Common myeloid progenitor, CD34-positive (primary cell): ENCODE measurements at regions not wholly inside any gene's neighbourhood (a gene's known extent, or its start where the extent isn't known, plus 50 kb on each side); places are given as distances from the start of the nearest gene placed in this dataset.

ENCODE experiments used
- CTCF ChIA-PET: fragments of 350-600 bp; sonication (Branson Sonifier 250); formaldehyde crosslinking; loops from one replicate; lab custom pipeline; 2021; ENCODE audit warnings: antibody characterized with exemption; lab: Charles Lee
- POLR2A ChIA-PET: fragments of 350-600 bp; sonication (Branson Sonifier 250); formaldehyde crosslinking; loops from one replicate; lab custom pipeline; 2021; ENCODE audit warnings: antibody characterized with exemption; lab: Charles Lee
- DNase-seq, 3 donors: peaks; one replicate each; pipeline versions ENCODE4 v3.0.0 to v3.0.0-alpha.2; 2013
- H3K27ac ChIP-seq, 2 experiments: 1 replicate in 1 of 2; 2 replicates in 1 of 2; pipeline ENCODE4 v1.7.0; 2013; ENCODE audit warnings: inconsistent platforms in 2 of 2, low read length in 2 of 2, mild to moderate bottlenecking in 2 of 2, low read depth in 1 of 2, moderate library complexity in 1 of 2; ENCODE audit not compliant: severe bottlenecking in 2 of 2, insufficient read depth in 1 of 2, poor library complexity in 1 of 2
- H3K27me3 ChIP-seq, 5 experiments: replicated peaks in 2 of 5; 1 replicate in 3 of 5; 2 replicates in 2 of 5; pipeline versions ENCODE4 v1.6.1 to v1.7.0; 2013; ENCODE audit warnings: low read length in 4 of 5, mild to moderate bottlenecking in 2 of 5, moderate library complexity in 2 of 5, inconsistent platforms in 1 of 5; ENCODE audit not compliant: insufficient read depth in 5 of 5, control insufficient read depth in 4 of 5
- H3K36me3 ChIP-seq, 4 experiments: 1 replicate in 2 of 4; 2 replicates in 2 of 4; pipeline versions ENCODE4 v1.6.1 to v1.7.0; 2013; ENCODE audit warnings: low read length in 3 of 4, control low read depth in 1 of 4, mild to moderate bottlenecking in 1 of 4; ENCODE audit not compliant: control insufficient read depth in 4 of 4, insufficient read depth in 4 of 4
- H3K4me1 ChIP-seq, 4 experiments: 1 replicate in 3 of 4; 2 replicates in 1 of 4; pipeline versions ENCODE4 v1.6.1 to v1.7.1; 2013; ENCODE audit warnings: low read length in 3 of 4, mild to moderate bottlenecking in 3 of 4, control low read depth in 1 of 4, inconsistent platforms in 1 of 4, moderate library complexity in 1 of 4; ENCODE audit not compliant: control insufficient read depth in 4 of 4, insufficient read depth in 4 of 4; ENCODE audit errors: control extremely low read depth in 1 of 4
- H3K4me3 ChIP-seq, 7 experiments: 1 replicate in 4 of 7; 2 replicates in 3 of 7; pipeline versions ENCODE4 v1.5.1 to v1.7.0; 2013; ENCODE audit warnings: mild to moderate bottlenecking in 7 of 7, low read length in 6 of 7, moderate library complexity in 6 of 7, inconsistent platforms in 2 of 7, low read depth in 2 of 7, control low read depth in 1 of 7; ENCODE audit not compliant: insufficient read depth in 4 of 7, control insufficient read depth in 1 of 7; ENCODE audit errors: extremely low read depth in 1 of 7
- H3K9me3 ChIP-seq, 5 experiments: 1 replicate in 4 of 5; 2 replicates in 1 of 5; pipeline versions ENCODE4 v1.6.1 to v1.7.1; 2013; ENCODE audit warnings: low read length in 4 of 5, mild to moderate bottlenecking in 2 of 5, inconsistent platforms in 1 of 5, low read depth in 1 of 5, moderate library complexity in 1 of 5; ENCODE audit not compliant: control insufficient read depth in 4 of 5, insufficient read depth in 2 of 5; ENCODE audit errors: control extremely low read depth in 1 of 5
- whole genome bisulfite sequencing: methylation state at CpG from one replicate; pipeline ENCODE4 v1.1.5; 2013; ENCODE audit not compliant: insufficient coverage; 5-methylcytosine and 5-hydroxymethylcytosine counted together

DNA sequence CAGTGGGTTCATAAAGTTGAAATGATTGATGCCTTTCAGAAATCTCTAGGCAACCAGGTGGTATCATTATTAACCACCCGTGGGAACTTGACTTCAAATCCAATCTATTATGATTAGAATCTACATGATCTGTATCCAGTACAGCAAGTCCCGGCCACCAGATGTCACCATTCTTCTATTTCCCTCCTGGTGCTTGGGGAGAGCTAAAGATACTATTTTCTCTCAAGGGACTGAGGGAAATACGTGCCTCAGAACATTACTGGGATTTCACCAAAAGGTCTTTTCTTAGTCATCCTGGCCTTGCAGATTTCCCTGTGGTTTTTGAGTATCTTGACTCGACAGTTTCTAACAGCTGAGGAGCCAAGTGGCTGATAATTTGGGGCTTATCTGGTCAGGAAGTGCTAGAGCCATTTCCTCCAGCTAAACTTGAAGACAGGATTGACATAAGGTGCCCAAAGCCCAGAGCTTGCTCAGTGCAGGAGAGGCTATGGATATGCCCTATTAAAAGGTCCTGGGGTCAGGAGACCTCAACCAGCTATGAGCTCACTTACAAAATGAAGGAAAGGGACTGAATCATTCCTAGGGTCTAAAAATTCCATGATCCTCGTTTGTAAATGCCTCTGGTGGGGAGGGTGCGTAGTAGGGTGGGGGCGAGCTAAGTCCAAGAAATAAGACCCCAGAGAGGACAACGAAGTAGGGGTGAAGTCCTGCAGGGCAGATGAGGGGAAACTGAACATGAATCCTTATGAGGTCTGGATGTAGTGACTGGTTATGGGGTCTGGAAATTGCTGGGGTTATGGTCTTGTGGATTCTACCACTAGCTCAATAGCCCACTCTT, 135.4 kb upstream of the MGAT5 start:
- ChIA-PET POLR2A (interaction anchor here (0.5 to 1.7 kb wide), 2 partner anchors 293 to 646 kb away, joined by 5 to 8 read pairs; no protein-coding TSS in a partner anchor), CTCF (interaction anchor here (0.7 to 8.1 kb wide), 39 partner anchors 11 to 590 kb away, joined by 3 to 124 read pairs (median 4); partner anchors contain the start of gene MGAT5)
- H3K4me1 ChIP-seq: peaks cover 4 to 39% (median 30%) of the 10 kb centered on the region in 4 experiments
- H3K27ac ChIP-seq: no peak overlapping the region
- no peaks in the 10 kb centered on the region for H3K36me3 ChIP-seq
- H3K9me3 ChIP-seq: no peaks in the 10 kb centered on the region
- no peaks in the 10 kb centered on the region for H3K27me3 ChIP-seq
- peak; percentile 94 to 96 (median 96) for DNase-seq
- WGBS: 24% methylated on average over 8 of the region's 8 CpGs
- H3K4me3 ChIP-seq: peak overlapping the region in 1 of 7 experiments; percentile 89

DNA sequence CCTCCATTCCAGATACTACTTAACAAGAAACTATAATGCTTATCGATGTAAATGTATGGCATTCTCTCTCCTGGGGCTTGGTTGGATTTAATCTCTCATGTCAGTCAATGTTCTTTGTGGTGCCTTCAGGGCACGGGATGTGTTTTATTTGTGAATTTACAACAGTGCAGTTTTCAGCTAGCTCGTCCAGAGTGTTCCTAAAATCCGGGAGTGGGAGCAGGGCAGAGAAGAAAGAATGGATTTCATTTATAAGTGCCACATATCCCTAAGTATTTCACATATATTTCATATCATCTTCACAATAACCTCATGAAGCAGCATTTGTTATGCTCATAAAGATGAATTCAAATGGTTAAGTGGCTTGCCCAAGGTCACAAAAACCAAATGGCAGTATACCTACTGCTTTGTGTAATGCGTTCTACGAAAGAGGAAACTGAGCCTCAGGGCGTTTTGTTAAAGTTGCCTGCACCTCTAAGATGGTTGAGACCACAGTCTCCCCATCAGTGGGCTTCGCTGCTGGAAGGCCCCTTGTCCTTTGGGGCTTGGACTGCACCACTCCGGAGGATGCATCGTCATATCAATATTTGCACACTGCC, 134.7 kb upstream of the MGAT5 start:
- ChIA-PET POLR2A (interaction anchor here (0.5 to 1.7 kb wide), 5 partner anchors 50 to 645 kb away, joined by 3 to 8 read pairs (median 4); no protein-coding TSS in a partner anchor), CTCF (interaction anchor here (0.7 to 8.1 kb wide), 35 partner anchors 10 to 590 kb away, joined by 3 to 124 read pairs (median 5); partner anchors contain the start of gene MGAT5)
- WGBS: 8% methylated on average over 7 of the region's 10 CpGs
- Histone ChIP-seq H3K4me1 (peaks cover 4 to 42% (median 32%) of the 10 kb centered on the region in 4 experiments), H3K4me3 (peak overlapping the region; percentile 74 to 89 (median 81)), H3K9me3 (no peaks in the 10 kb centered on the region), H3K27ac (peak overlapping the region in 1 of 2 experiments; percentile 79), H3K36me3 (no peaks in the 10 kb centered on the region), H3K27me3 (no peaks in the 10 kb centered on the region)
- no peak for DNase-seq

DNA sequence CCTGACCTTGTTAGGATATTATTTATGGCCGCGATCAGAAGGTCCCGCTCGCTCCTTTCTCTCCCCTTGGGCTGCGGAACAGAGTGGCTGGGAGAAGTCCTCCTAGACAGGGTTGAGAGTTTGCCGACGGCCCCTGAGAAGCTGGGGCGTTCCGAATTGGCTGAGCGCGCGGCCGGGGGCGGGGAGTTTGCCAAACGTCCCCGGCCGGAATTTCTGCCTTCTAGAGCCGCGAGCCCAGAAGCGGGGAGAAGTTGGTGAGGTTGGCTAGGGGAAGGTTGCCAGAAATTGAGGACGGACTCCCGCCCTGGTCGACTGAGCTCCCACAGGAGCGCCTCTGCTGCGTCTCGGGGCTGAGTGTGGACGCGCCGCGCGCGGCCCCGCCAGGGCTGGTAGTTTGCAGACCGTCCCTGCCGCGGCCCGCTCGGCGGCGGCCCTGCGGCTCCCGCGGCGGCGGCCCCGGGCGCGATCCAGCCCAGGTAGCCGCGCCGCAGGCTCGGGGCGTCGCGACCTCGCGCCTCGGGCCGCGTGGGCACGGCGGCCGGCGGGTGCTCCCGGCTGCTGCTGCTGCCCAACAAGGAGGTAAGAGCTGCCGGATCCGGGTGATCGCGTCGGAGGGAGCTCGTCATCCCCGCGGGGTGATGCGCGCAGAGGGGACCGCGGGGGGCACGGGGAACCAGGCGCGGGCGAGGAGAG, 134.0 kb upstream of the MGAT5 start:
- peak overlapping the region in 1 of 2 experiments; percentile 79 for H3K27ac ChIP-seq
- CTCF ChIA-PET: interaction anchor here (0.9 to 8.1 kb wide), 13 partner anchors 9 to 332 kb away, joined by 3 to 124 read pairs (median 5); partner anchors contain the start of gene MGAT5
- peak; percentile 85 to 93 (median 88) for DNase-seq
- whole genome bisulfite sequencing: under 1% methylated on average over 56 of the region's 81 CpGs
- no peaks in the 10 kb centered on the region for H3K9me3 ChIP-seq
- peaks cover 4 to 46% (median 32%) of the 10 kb centered on the region in 4 experiments for H3K4me1 ChIP-seq
- H3K4me3 ChIP-seq: peak overlapping the region; percentile 74 to 89 (median 81)
- POLR2A ChIA-PET: interaction anchor here (0.6 to 1.0 kb wide), 3 partner anchors 49 to 201 kb away, joined by 3 to 4 read pairs (median 4); no protein-coding TSS in a partner anchor
- no peaks in the 10 kb centered on the region for H3K36me3 ChIP-seq
- no peaks in the 10 kb centered on the region for H3K27me3 ChIP-seq

DNA sequence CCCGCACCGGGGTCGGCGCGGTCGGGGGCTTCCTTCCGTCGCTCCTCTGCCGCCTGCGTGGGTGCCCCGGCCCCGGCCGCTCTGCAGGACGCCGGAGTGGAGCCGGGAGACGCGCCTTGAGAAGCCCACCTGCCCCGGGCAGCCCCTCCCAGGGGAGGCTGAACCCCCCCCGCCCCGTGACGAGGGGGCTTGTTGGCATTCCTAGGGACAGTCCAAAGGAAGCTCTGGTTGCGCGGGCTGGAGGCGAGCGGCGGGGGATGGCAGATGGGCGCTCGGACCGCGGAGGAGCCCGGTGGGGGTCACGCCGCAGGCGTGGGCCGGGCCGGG, 133.5 kb upstream of the MGAT5 start:
- ChIA-PET CTCF (interaction anchor here (1.2 to 8.1 kb wide), 9 partner anchors 8 to 292 kb away, joined by 3 to 124 read pairs (median 5); no protein-coding TSS in a partner anchor), POLR2A (no interaction called here)
- H3K9me3 ChIP-seq: no peaks in the 10 kb centered on the region
- H3K36me3 ChIP-seq: no peaks in the 10 kb centered on the region
- peak overlapping the region in 1 of 2 experiments; percentile 79 for H3K27ac ChIP-seq
- H3K4me1 ChIP-seq: peaks cover 4 to 46% (median 32%) of the 10 kb centered on the region in 4 experiments
- 0% methylated on average over 29 of the region's 37 CpGs for WGBS
- H3K27me3 ChIP-seq: no peaks in the 10 kb centered on the region
- H3K4me3 ChIP-seq: peak overlapping the region; percentile 74 to 89 (median 81)
- DNase-seq: no peak

DNA sequence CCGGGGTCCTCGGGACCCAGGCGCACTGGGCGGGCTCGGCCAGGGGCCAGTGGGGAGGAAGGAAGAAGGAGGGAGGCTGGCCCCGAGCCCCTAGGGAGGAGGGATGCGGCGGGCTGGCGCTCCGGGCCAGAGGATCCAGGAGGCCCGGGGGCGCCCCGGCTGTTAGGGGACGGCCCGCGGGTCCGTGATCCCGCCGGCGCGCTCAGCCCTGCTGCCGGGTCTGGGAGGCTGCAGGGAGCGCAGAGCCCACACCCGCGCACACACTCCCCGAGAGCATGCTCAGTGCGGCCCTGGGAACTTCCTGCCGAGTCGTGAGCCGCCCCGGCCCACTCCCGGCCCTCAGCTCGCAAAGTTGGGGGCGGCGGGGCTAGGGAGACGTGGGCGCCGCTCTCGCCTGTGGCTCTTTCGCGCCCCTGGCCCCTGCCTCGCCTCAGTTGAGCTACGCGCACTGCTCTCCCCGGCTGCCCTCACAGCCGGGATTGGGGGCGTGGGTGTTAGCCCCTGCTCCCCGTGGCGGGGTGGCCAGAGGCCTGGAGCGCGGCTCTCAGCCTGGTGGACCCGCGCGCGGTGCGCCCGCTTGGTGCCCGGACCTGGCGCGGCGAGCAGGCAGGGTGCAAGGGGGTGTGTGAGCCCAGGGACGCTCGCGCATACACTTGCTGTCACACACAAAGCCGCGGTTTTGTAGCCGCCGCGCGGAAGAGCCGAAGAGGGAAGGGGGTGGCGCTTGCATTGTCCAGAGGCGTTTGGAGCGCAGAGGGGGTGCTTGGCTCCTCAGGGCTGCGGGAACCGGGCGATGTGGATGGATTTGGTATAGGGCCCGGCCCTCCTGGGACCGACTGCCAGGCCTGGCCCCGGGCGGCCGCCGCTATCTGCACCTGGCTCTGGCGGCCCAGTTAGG, 132.9 kb upstream of the MGAT5 start:
- H3K4me1 ChIP-seq: peaks cover 4 to 46% (median 32%) of the 10 kb centered on the region in 4 experiments
- under 1% methylated on average over 67 of the region's 84 CpGs for WGBS

DNA sequence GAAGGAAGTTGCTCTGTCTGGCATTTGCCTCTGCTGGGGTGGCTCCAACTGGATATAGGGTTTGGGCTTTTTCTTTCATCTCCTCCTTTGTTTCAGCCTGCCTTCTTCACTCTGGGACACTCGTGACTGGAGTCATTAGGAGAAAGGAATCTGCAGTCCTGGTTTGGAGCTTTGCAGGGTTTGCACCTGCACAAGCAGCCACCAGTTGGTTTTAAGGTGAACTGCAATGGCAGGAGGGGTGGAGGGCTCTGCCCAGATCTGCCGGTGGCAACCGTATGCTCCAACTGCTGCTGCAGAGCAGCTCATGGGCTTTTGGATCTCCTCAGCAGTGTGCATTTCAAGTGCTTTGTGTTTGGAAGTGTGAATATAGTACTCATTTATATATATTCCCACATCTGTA, 131.3 kb upstream of the MGAT5 start:
- Histone ChIP-seq H3K27ac (no peak overlapping the region), H3K4me3 (no peak overlapping the region), H3K4me1 (peaks cover 4 to 57% (median 31%) of the 10 kb centered on the region in 4 experiments), H3K27me3 (no peaks in the 10 kb centered on the region), H3K36me3 (peaks cover 0 to 2% (median 0%) of the 10 kb centered on the region in 4 experiments), H3K9me3 (no peaks in the 10 kb centered on the region)
- CTCF ChIA-PET: interaction anchor here (0.9 to 4.1 kb wide), 5 partner anchors 15 to 328 kb away, joined by 3 to 18 read pairs (median 6); no protein-coding TSS in a partner anchor
- POLR2A ChIA-PET: no interaction called here
- DNase-seq: peak in 2 of 3 donors; percentile 33 to 35
- 100% methylated on average over 1 of the region's 3 CpGs for WGBS

More for the DNA sequence above, 132.9 kb upstream of the MGAT5 start:
- Histone ChIP-seq H3K4me3 (peak overlapping the region; percentile 74 to 89 (median 81)), H3K27ac (peak overlapping the region in 1 of 2 experiments; percentile 79), H3K27me3 (no peaks in the 10 kb centered on the region), H3K36me3 (no peaks in the 10 kb centered on the region), H3K9me3 (no peaks in the 10 kb centered on the region)
- DNase-seq: peak; percentile 64 to 85 (median 79)
- ChIA-PET POLR2A (no interaction called here), CTCF (interaction anchor here (1.3 to 8.1 kb wide), 10 partner anchors 8 to 330 kb away, joined by 3 to 124 read pairs (median 6); no protein-coding TSS in a partner anchor)
